Erythroblast (primary cell): ENCODE measurements at regions not wholly inside any gene's neighbourhood (a gene's known extent, or its start where the extent isn't known, plus 50 kb on each side); places are given as distances from the start of the nearest gene placed in this dataset.
A peak's percentile ranks its signal among the peaks of the same experiment; 100 is the strongest.

Source experiments
- GATA1 ChIP-seq: IDR thresholded peaks from 2 replicates; pipeline ENCODE4 v1.6.1; 2011; ENCODE audit warnings: low read depth, mild to moderate bottlenecking, control low read depth, low read length, moderate library complexity
- POLR2A ChIP-seq: IDR thresholded peaks from 2 replicates; pipeline ENCODE4 v1.6.1; 2011; ENCODE audit warnings: mild to moderate bottlenecking, low read length

DNA sequence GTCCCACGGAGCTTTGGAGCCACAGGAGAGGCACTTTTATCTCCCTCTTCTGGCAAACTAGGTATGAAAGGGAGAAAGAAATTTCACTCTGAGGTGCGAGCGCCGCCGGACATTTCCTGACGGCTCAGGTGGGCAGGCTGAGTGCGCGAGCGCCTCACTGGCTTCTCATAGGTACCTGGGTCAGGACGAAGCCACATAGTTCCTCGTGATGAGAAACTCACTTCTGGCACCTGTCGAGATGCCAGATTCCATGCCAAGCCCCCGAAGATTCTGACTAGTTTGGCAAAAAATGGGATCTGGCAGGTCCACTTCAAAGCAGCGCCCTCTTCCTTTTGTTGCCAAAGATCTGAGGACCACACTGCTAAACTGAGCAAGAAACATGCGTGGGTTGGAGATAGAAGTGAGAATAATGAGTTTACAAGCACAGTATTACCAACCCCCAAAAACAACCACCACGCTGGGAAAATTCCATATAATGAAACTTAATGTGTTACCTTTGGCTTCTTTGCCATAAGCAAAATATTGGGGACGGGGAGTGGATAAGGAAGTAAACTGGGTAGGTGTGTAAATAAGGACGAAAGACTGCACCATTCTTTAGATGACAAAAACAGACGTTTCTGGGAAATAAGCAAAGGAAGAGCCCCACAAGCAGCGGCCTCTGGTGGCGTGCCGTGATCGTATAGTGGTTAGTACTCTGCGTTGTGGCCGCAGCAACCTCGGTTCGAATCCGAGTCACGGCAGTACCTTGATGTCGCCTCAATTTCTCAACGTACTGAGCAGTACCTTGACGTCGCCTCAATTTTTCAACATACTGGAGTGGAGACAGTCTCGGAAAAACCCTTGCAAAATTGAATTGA is 89.8 kb upstream of the PRSS16 start:
- peak; percentile 34 for TF ChIP-seq POLR2A
- TF ChIP-seq GATA1: no peak
